NOMO-1 treated with dmso at 0.1 percent for 144 hours (cell line): ENCODE measurements at regions not wholly inside any gene's neighbourhood (a gene's known extent, or its start where the extent isn't known, plus 50 kb on each side); places are given as distances from the start of the nearest gene placed in this dataset.

Source experiments
- DNase-seq: peaks from one replicate; lab custom pipeline; 2025; ENCODE audit not compliant: unreplicated experiment; lab: John Stamatoyannopoulos, UW

- DNase-seq, result no peak
These were observed 444.8 kb downstream of the EIPR1 start for GRCh38 chr2:2932692-2933305.

GRCh38 chr2:2932189-2932588 lies 445.4 kb downstream of the EIPR1 start:
- DNase-seq, result no peak

GRCh38 chr2:2931318-2932075 lies 446.1 kb downstream of the EIPR1 start:
- DNase-seq, result no peak

- DNase-seq, result no peak
These were observed 446.8 kb downstream of the EIPR1 start for GRCh38 chr2:2930841-2931240.

- no peak for DNase-seq
These were observed 450.8 kb downstream of the EIPR1 start for GRCh38 chr2:2926858-2927175.

- no peak for DNase-seq
These were observed 451.4 kb downstream of the EIPR1 start for GRCh38 chr2:2926009-2926857.

- DNase-seq, result no peak
These were observed 455.5 kb downstream of the EIPR1 start for GRCh38 chr2:2922156-2922555.

- DNase-seq, result no peak
These were observed 456.5 kb downstream of the EIPR1 start for GRCh38 chr2:2921011-2921720.

- no peak for DNase-seq
These were observed 457.8 kb downstream of the EIPR1 start for GRCh38 chr2:2919574-2920365.

GRCh38 chr2:2919026-2919425 lies 458.6 kb downstream of the EIPR1 start:
- no peak for DNase-seq

- no peak for DNase-seq
These were observed 461.0 kb downstream of the EIPR1 start for GRCh38 chr2:2916621-2917020.

- no peak for DNase-seq
These were observed 463.4 kb downstream of the EIPR1 start for GRCh38 chr2:2914252-2914651.

GRCh38 chr2:2913601-2914120 lies 464.0 kb downstream of the EIPR1 start:
- DNase-seq, result no peak

- no peak for DNase-seq
These were observed 464.9 kb downstream of the EIPR1 start for GRCh38 chr2:2912731-2913130.

GRCh38 chr2:2912293-2912692 lies 465.3 kb downstream of the EIPR1 start:
- DNase-seq, result no peak

GRCh38 chr2:2910259-2910658 lies 467.4 kb downstream of the EIPR1 start:
- DNase-seq, result no peak

GRCh38 chr2:2909086-2910035 lies 468.3 kb downstream of the EIPR1 start:
- no peak for DNase-seq

GRCh38 chr2:2906091-2906490 lies 471.5 kb downstream of the EIPR1 start:
- no peak for DNase-seq

GRCh38 chr2:2904721-2905350 lies 472.8 kb downstream of the EIPR1 start:
- no peak for DNase-seq
